Liver (tissue), 8 donors: ENCODE measurements at regions not wholly inside any gene's neighbourhood (a gene's known extent, or its start where the extent isn't known, plus 50 kb on each side); places are given as distances from the start of the nearest gene placed in this dataset.

ENCODE experiments used
- DNase-seq: peaks from one replicate; pipeline ENCODE4 v3.0.0-alpha.2; 2017; ENCODE audit warnings: low spot score
- H3K27ac ChIP-seq, 2 donors: one replicate each; pipeline ENCODE4 v1.7.0; 2013; ENCODE audit warnings: inconsistent platforms in 2 of 2, low read length in 2 of 2, control low read depth in 1 of 2, low read depth in 1 of 2, mild to moderate bottlenecking in 1 of 2
- H3K27me3 ChIP-seq, 4 donors: one replicate each; pipeline versions ENCODE4 v1.6.1 to v1.7.0; 2013; ENCODE audit warnings: low read length in 3 of 4, inconsistent platforms in 1 of 4, mild to moderate bottlenecking in 1 of 4, moderate library complexity in 1 of 4; ENCODE audit not compliant: control insufficient read depth in 4 of 4, insufficient read depth in 4 of 4
- H3K36me3 ChIP-seq, 4 donors: one replicate each; pipeline versions ENCODE4 v1.6.1 to v1.7.0; 2013; ENCODE audit warnings: low read length in 3 of 4, mild to moderate bottlenecking in 3 of 4, low read depth in 1 of 4, moderate library complexity in 1 of 4; ENCODE audit not compliant: control insufficient read depth in 4 of 4, insufficient read depth in 3 of 4
- H3K4me1 ChIP-seq, 4 donors: one replicate each; pipeline versions ENCODE4 v1.6.1 to v1.7.0; 2013; ENCODE audit warnings: low read length in 3 of 4, mild to moderate bottlenecking in 3 of 4, moderate library complexity in 1 of 4; ENCODE audit not compliant: control insufficient read depth in 4 of 4, insufficient read depth in 4 of 4
- H3K4me3 ChIP-seq, 3 donors: one replicate each; pipeline versions ENCODE4 v1.6.1 to v1.7.0; 2013; ENCODE audit warnings: low read length in 3 of 3, control low read depth in 1 of 3, low read depth in 1 of 3, mild to moderate bottlenecking in 1 of 3
- H3K9ac ChIP-seq, 2 donors: one replicate each; pipeline ENCODE4 v1.7.0; 2013; ENCODE audit warnings: low read length in 2 of 2, mild to moderate bottlenecking in 2 of 2, moderate library complexity in 2 of 2, control low read depth in 1 of 2, low read depth in 1 of 2
- H3K9me3 ChIP-seq, 4 donors: one replicate each; pipeline versions ENCODE4 v1.6.1 to v1.7.0; 2013; ENCODE audit warnings: low read length in 3 of 4; ENCODE audit not compliant: control insufficient read depth in 4 of 4
- EGR1 ChIP-seq, 2 donors: IDR thresholded peaks; 2 replicates each; pipeline ENCODE4 v1.6.1; 2016 to 2018; ENCODE audit warnings: antibody characterized with exemption in 2 of 2, low read depth in 2 of 2
- FOXA1 ChIP-seq: IDR thresholded peaks from 2 replicates; pipeline ENCODE4 v1.6.1; 2016; ENCODE audit warnings: antibody characterized with exemption
- FOXA2 ChIP-seq: IDR thresholded peaks from 2 replicates; pipeline ENCODE4 v1.6.1; 2016; ENCODE audit warnings: antibody characterized with exemption
- GABPA ChIP-seq, 2 donors: IDR thresholded peaks in 1 of 2; conservative IDR thresholded peaks in 1 of 2; 2 replicates each; pipeline ENCODE4 v1.6.1; 2016; ENCODE audit warnings: antibody characterized with exemption in 2 of 2, mild to moderate bottlenecking in 1 of 2, moderate library complexity in 1 of 2
- HNF4A ChIP-seq, 2 donors: conservative IDR thresholded peaks; 2 replicates each; pipeline ENCODE4 v1.6.1; 2016; ENCODE audit warnings: antibody characterized with exemption in 2 of 2, mild to moderate bottlenecking in 2 of 2
- HNF4G ChIP-seq: IDR thresholded peaks from 2 replicates; pipeline ENCODE4 v1.6.1; 2016; ENCODE audit warnings: antibody characterized with exemption
- JUND ChIP-seq, 2 donors: IDR thresholded peaks; 2 replicates each; pipeline ENCODE4 v1.6.1; 2016; ENCODE audit warnings: antibody characterized with exemption in 2 of 2
- NR2F2 ChIP-seq: IDR thresholded peaks from 2 replicates; pipeline ENCODE4 v1.6.1; 2016; ENCODE audit warnings: antibody characterized with exemption
- RAD21 ChIP-seq, 2 donors: IDR thresholded peaks; 2 replicates each; pipeline ENCODE4 v1.6.1; 2016; ENCODE audit warnings: antibody characterized with exemption in 2 of 2, mild to moderate bottlenecking in 2 of 2
- RXRA ChIP-seq, 2 donors: IDR thresholded peaks; 2 replicates each; pipeline ENCODE4 v1.6.1; 2017 to 2018; ENCODE audit warnings: antibody characterized with exemption in 2 of 2, mild to moderate bottlenecking in 1 of 2
- SP1 ChIP-seq: IDR thresholded peaks from 2 replicates; pipeline ENCODE4 v1.6.1; 2018; ENCODE audit warnings: antibody characterized with exemption, mild to moderate bottlenecking
- TAF1 ChIP-seq: conservative IDR thresholded peaks from 2 replicates; pipeline ENCODE4 v1.6.1; 2016; ENCODE audit warnings: antibody characterized with exemption, mild to moderate bottlenecking
- YY1 ChIP-seq: IDR thresholded peaks from 2 replicates; pipeline ENCODE4 v1.6.1; 2016; ENCODE audit warnings: antibody characterized with exemption, mild to moderate bottlenecking
- WGBS: extraction: QIAGEN DNeasy Blood & Tissue Kit; methylation state at CpG from one replicate; pipeline ENCODE4 v1.1.7; 2013; 5-methylcytosine and 5-hydroxymethylcytosine counted together
- TF ChIP-seq, protein P1 (sequence below): fragments of 150-350 bp; IDR thresholded peaks from 2 replicates; pipeline ENCODE4 v1.5.1; 2017; ENCODE audit warnings: improper control_type of control experiment, low read depth, low read length; ENCODE audit not compliant: missing input control
- TF ChIP-seq, protein P2 (sequence below): IDR thresholded peaks from 2 replicates; pipeline ENCODE4 v1.6.1; 2016; ENCODE audit warnings: antibody characterized with exemption
- TF ChIP-seq, protein P3 (sequence below): IDR thresholded peaks from 2 replicates; pipeline ENCODE4 v1.6.1; 2016; ENCODE audit warnings: antibody characterized with exemption
- TF ChIP-seq, protein P4 (sequence below): IDR thresholded peaks from 2 replicates; pipeline ENCODE4 v1.6.1; 2016; ENCODE audit warnings: antibody characterized with exemption
- TF ChIP-seq, protein P5 (sequence below): IDR thresholded peaks from 2 replicates; pipeline ENCODE4 v1.6.1; 2016; ENCODE audit warnings: antibody characterized with exemption, mild to moderate bottlenecking
- donor health status: healthy.
- donor health status: healthy.
- donor health status: healthy.
- donor health status: healthy.
- donor health status: healthy.

DNA sequence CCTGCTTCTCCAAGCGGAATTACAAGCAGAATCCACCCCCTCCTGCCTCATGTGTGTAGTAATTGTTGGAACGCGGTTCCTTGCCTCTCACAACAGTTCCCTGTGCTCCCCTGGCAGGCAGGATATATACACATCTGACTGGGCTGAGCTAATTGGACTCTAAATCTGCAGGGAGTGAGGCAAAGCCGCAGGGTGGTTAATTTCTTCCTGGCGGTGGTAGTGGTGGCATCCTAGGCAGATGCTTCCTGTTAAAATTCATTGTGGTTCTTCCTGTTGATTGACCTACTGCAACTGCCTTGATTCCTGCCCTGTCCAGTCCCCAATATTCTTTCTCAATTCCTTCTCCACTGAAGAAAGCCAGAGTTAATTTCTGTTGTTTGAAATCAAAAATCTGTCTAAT, 202.9 kb upstream of the PROK2 start:
- Histone ChIP-seq H3K9me3 (no peaks in the 10 kb centered on the region), H3K4me3 (no peak overlapping the region), H3K27ac (no peak overlapping the region), H3K9ac (no peak overlapping the region), H3K4me1 (no peaks in the 10 kb centered on the region), H3K27me3 (no peaks in the 10 kb centered on the region), H3K36me3 (no peaks in the 10 kb centered on the region)
- DNase-seq, result no peak
- 76% methylated on average over 5 of the region's 5 CpGs for WGBS
- TF ChIP-seq, protein P1, sequence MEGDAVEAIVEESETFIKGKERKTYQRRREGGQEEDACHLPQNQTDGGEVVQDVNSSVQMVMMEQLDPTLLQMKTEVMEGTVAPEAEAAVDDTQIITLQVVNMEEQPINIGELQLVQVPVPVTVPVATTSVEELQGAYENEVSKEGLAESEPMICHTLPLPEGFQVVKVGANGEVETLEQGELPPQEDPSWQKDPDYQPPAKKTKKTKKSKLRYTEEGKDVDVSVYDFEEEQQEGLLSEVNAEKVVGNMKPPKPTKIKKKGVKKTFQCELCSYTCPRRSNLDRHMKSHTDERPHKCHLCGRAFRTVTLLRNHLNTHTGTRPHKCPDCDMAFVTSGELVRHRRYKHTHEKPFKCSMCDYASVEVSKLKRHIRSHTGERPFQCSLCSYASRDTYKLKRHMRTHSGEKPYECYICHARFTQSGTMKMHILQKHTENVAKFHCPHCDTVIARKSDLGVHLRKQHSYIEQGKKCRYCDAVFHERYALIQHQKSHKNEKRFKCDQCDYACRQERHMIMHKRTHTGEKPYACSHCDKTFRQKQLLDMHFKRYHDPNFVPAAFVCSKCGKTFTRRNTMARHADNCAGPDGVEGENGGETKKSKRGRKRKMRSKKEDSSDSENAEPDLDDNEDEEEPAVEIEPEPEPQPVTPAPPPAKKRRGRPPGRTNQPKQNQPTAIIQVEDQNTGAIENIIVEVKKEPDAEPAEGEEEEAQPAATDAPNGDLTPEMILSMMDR, result no peak
- peak; percentile 45 for TF ChIP-seq NR2F2
- TF ChIP-seq FOXA2, result no peak
- no peak for TF ChIP-seq JUND (IDR thresholded peaks at IDR 0.05)
- TF ChIP-seq, protein P2, sequence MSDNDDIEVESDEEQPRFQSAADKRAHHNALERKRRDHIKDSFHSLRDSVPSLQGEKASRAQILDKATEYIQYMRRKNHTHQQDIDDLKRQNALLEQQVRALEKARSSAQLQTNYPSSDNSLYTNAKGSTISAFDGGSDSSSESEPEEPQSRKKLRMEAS, result no peak
- no peak for TF ChIP-seq YY1
- no peak for TF ChIP-seq RAD21 (IDR thresholded peaks at IDR 0.05)
- TF ChIP-seq, protein P3, sequence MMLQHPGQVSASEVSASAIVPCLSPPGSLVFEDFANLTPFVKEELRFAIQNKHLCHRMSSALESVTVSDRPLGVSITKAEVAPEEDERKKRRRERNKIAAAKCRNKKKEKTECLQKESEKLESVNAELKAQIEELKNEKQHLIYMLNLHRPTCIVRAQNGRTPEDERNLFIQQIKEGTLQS, result no peak

DNA sequence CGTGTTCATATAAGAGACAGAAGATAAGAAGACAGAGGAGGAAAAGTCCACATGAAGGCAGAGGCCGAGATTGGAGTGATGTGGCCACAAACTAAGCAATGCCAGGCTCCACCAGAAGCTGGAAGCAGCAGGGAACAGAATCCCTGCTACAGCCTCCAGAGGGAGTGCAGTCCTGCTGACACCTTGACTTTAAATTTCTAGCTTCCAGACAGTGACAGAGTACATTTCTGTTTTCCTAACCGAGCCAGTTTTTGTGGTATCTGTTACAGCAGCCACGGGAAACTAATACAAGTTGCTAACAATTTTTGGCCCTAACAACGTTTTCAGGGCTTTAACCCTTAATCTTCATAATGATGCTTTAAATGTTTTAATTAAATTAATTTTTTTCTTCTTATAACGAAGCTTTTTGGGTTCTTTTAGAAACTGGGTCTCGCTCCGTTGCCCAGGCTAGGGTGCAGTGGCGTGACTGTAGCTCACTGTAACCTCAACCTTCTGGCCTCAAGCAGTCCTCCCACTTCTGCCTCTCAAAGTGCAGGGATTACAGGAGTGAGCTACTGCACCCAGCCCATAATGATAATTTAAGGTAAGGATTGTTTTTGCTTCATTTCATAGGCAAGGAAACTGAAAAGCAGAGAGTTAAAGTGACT, 202.3 kb upstream of the PROK2 start:
- DNase-seq, result no peak
- Histone ChIP-seq H3K36me3 (no peaks in the 10 kb centered on the region), H3K27ac (no peak overlapping the region), H3K27me3 (no peaks in the 10 kb centered on the region), H3K4me3 (no peak overlapping the region), H3K4me1 (no peaks in the 10 kb centered on the region), H3K9me3 (no peaks in the 10 kb centered on the region), H3K9ac (no peak overlapping the region)
- WGBS, result 72% methylated on average over 9 of the region's 9 CpGs
- TF ChIP-seq GABPA (IDR thresholded peaks at IDR 0.05 in 1 of 2, conservative IDR thresholded peaks at IDR 0.05 in 1 of 2) (no peak), NR2F2 (no peak), TAF1 (no peak), JUND (IDR thresholded peaks at IDR 0.05) (no peak), RXRA (IDR thresholded peaks at IDR 0.05) (no peak), FOXA2 (no peak), SP1 (no peak), HNF4G (no peak), HNF4A (conservative IDR thresholded peaks at IDR 0.05) (peak in 1 of 2 donors; percentile 24), YY1 (no peak), EGR1 (IDR thresholded peaks at IDR 0.05; ENCODE audit: low read depth in 2 of 2) (no peak), FOXA1 (no peak), RAD21 (IDR thresholded peaks at IDR 0.05) (peak; percentile 77 to 88)
- TF ChIP-seq, protein P4, sequence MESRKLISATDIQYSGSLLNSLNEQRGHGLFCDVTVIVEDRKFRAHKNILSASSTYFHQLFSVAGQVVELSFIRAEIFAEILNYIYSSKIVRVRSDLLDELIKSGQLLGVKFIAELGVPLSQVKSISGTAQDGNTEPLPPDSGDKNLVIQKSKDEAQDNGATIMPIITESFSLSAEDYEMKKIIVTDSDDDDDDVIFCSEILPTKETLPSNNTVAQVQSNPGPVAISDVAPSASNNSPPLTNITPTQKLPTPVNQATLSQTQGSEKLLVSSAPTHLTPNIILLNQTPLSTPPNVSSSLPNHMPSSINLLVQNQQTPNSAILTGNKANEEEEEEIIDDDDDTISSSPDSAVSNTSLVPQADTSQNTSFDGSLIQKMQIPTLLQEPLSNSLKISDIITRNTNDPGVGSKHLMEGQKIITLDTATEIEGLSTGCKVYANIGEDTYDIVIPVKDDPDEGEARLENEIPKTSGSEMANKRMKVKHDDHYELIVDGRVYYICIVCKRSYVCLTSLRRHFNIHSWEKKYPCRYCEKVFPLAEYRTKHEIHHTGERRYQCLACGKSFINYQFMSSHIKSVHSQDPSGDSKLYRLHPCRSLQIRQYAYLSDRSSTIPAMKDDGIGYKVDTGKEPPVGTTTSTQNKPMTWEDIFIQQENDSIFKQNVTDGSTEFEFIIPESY, result no peak
- TF ChIP-seq, protein P2, result no peak
- TF ChIP-seq, protein P5, sequence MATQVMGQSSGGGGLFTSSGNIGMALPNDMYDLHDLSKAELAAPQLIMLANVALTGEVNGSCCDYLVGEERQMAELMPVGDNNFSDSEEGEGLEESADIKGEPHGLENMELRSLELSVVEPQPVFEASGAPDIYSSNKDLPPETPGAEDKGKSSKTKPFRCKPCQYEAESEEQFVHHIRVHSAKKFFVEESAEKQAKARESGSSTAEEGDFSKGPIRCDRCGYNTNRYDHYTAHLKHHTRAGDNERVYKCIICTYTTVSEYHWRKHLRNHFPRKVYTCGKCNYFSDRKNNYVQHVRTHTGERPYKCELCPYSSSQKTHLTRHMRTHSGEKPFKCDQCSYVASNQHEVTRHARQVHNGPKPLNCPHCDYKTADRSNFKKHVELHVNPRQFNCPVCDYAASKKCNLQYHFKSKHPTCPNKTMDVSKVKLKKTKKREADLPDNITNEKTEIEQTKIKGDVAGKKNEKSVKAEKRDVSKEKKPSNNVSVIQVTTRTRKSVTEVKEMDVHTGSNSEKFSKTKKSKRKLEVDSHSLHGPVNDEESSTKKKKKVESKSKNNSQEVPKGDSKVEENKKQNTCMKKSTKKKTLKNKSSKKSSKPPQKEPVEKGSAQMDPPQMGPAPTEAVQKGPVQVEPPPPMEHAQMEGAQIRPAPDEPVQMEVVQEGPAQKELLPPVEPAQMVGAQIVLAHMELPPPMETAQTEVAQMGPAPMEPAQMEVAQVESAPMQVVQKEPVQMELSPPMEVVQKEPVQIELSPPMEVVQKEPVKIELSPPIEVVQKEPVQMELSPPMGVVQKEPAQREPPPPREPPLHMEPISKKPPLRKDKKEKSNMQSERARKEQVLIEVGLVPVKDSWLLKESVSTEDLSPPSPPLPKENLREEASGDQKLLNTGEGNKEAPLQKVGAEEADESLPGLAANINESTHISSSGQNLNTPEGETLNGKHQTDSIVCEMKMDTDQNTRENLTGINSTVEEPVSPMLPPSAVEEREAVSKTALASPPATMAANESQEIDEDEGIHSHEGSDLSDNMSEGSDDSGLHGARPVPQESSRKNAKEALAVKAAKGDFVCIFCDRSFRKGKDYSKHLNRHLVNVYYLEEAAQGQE, result no peak
- TF ChIP-seq, protein P1, result peak; percentile 47
- TF ChIP-seq, protein P3, result no peak
